GM19324 (cell line): ENCODE measurements at regions not wholly inside any gene's neighbourhood (a gene's known extent, or its start where the extent isn't known, plus 50 kb on each side); places are given as distances from the start of the nearest gene placed in this dataset.

Source experiments
- ATAC-seq: cut with Tn5 transposase; IDR thresholded peaks from one replicate; pipeline ENCODE4 v1.9.1; 2021; ENCODE audit warnings: mild to moderate bottlenecking, moderate library complexity; ENCODE audit not compliant: unreplicated experiment, low FRiP score

- no peak for ATAC-seq
These were observed 146.1 kb downstream of the SMAD6 start for GRCh38 chr15:66848116-66848515.

- ATAC-seq: no peak
These were observed 146.8 kb downstream of the SMAD6 start for GRCh38 chr15:66848686-66849392.

GRCh38 chr15:66849393-66849745 lies 147.3 kb downstream of the SMAD6 start:
- no peak for ATAC-seq

GRCh38 chr15:66849746-66850077 lies 147.7 kb downstream of the SMAD6 start:
- ATAC-seq: no peak

- ATAC-seq: no peak
These were observed 148.3 kb downstream of the SMAD6 start for GRCh38 chr15:66850078-66850991.

GRCh38 chr15:66850996-66851310 lies 148.9 kb downstream of the SMAD6 start:
- ATAC-seq: no peak

- no peak for ATAC-seq
These were observed 149.5 kb downstream of the SMAD6 start for GRCh38 chr15:66851311-66852063.

- ATAC-seq: no peak
These were observed 150.2 kb downstream of the SMAD6 start for GRCh38 chr15:66852064-66852905.

- ATAC-seq: no peak
These were observed 152.3 kb downstream of the SMAD6 start for GRCh38 chr15:66854012-66854965.

- no peak for ATAC-seq
These were observed 153.0 kb downstream of the SMAD6 start for GRCh38 chr15:66855041-66855440.

- ATAC-seq: no peak
These were observed 155.7 kb downstream of the SMAD6 start for GRCh38 chr15:66857694-66858093.

GRCh38 chr15:66858423-66859207 lies 156.6 kb downstream of the SMAD6 start:
- no peak for ATAC-seq

GRCh38 chr15:66859688-66860253 lies 157.7 kb downstream of the SMAD6 start:
- no peak for ATAC-seq

- no peak for ATAC-seq
These were observed 158.8 kb downstream of the SMAD6 start for GRCh38 chr15:66860844-66861243.

GRCh38 chr15:66862111-66862939 lies 160.3 kb downstream of the SMAD6 start:
- ATAC-seq: no peak

GRCh38 chr15:66862940-66863335 lies 160.9 kb downstream of the SMAD6 start:
- ATAC-seq: no peak

- no peak for ATAC-seq
These were observed 161.5 kb downstream of the SMAD6 start for GRCh38 chr15:66863390-66864085.
